ENCODE measurements at regions not wholly inside any gene's neighbourhood (a gene's known extent, or its start where the extent isn't known, plus 50 kb on each side); places are given as distances from the start of the nearest gene placed in this dataset.

GRCh38 chr9:120040896-120041295 lies 539.1 kb downstream of the CDK5RAP2 start:
- peaks cover 0 to 9% (median 0%) of the 10 kb centered on the region in 7 donors for H3K9me3 Mint-ChIP-seq
- H3K79me2 ChIP-seq (ENCODE audit: insufficient read depth, low read length), result no peaks in the 10 kb centered on the region
- H3K4me1 ChIP-seq (ENCODE audit: control insufficient read depth in 1 of 2, insufficient read depth in 2 of 2, low read length in 2 of 2), result no peaks in the 10 kb centered on the region
- no peak overlapping the region for H3K9ac ChIP-seq (ENCODE audit: insufficient read depth, low read length, poor library complexity, severe bottlenecking)
- no peaks in the 10 kb centered on the region for H3K36me3 Mint-ChIP-seq
- H3K27me3 Mint-ChIP-seq (ENCODE audit: low read depth in 3 of 3), result peaks cover 0 to 2% (median 0%) of the 10 kb centered on the region in 3 donors
- no peaks in the 10 kb centered on the region for H3K36me3 ChIP-seq (replicated peaks in 1 of 2; ENCODE audit: control insufficient read depth in 1 of 2, insufficient read depth in 2 of 2, low read length in 2 of 2)
- no peaks in the 10 kb centered on the region for H3K4me1 Mint-ChIP-seq
- no peaks in the 10 kb centered on the region for H3K27me3 ChIP-seq (ENCODE audit: control insufficient read depth in 2 of 2, insufficient read depth in 2 of 2, low read length in 2 of 2)
- no peak for DNase-seq
- no peak overlapping the region for H3K27ac Mint-ChIP-seq
- H3K4me2 ChIP-seq (replicated peaks; ENCODE audit: extremely low read depth, low read length, poor library complexity, severe bottlenecking), result no peak overlapping the region
- no peaks in the 10 kb centered on the region for H3K9me3 ChIP-seq (replicated peaks in 1 of 2; ENCODE audit: control insufficient read depth in 1 of 2, insufficient read depth in 1 of 2, low read length in 2 of 2)
- no peak overlapping the region for H3K4me3 ChIP-seq (replicated peaks in 1 of 3; ENCODE audit: low read depth in 2 of 3, low read length in 3 of 3)
- no peak overlapping the region for H3K27ac ChIP-seq (ENCODE audit: low read depth in 1 of 2, low read length in 2 of 2)
- TF ChIP-seq CTCF (IDR thresholded peaks at IDR 0.05), result no peak
- no CpG with 5 or more reads among the region's 4 CpGs for WGBS (ENCODE audit: insufficient coverage)
- H3K4me3 Mint-ChIP-seq, result no peak overlapping the region
- intact Hi-C loops (cut with micrococcal nuclease), result no loop called here
- H4K20me1 ChIP-seq (ENCODE audit: insufficient read depth, low read length), result no peaks in the 10 kb centered on the region
- H2AFZ ChIP-seq (ENCODE audit: insufficient read depth, low read depth, low read length, poor library complexity, severe bottlenecking), result no peak overlapping the region

GRCh38 chr9:120038342-120038741 lies 541.6 kb downstream of the CDK5RAP2 start:
- no peak for DNase-seq
- H3K9me3 ChIP-seq (replicated peaks in 1 of 2; ENCODE audit: control insufficient read depth in 1 of 2, insufficient read depth in 1 of 2, low read length in 2 of 2), result no peaks in the 10 kb centered on the region
- no peak overlapping the region for H3K9ac ChIP-seq (ENCODE audit: insufficient read depth, low read length, poor library complexity, severe bottlenecking)
- H3K27ac ChIP-seq (ENCODE audit: low read depth in 1 of 2, low read length in 2 of 2), result no peak overlapping the region
- intact Hi-C loops (cut with micrococcal nuclease), result no loop called here
- Mint-ChIP-seq H3K27me3 (ENCODE audit: low read depth in 3 of 3) (no peaks in the 10 kb centered on the region), H3K4me3 (no peak overlapping the region), H3K36me3 (no peaks in the 10 kb centered on the region), H3K27ac (no peak overlapping the region), H3K9me3 (peaks cover 0 to 12% (median 0%) of the 10 kb centered on the region in 7 donors), H3K4me1 (no peaks in the 10 kb centered on the region)
- no peak overlapping the region for H3K4me3 ChIP-seq (replicated peaks in 1 of 3; ENCODE audit: low read depth in 2 of 3, low read length in 3 of 3)
- H3K36me3 ChIP-seq (replicated peaks in 1 of 2; ENCODE audit: control insufficient read depth in 1 of 2, insufficient read depth in 2 of 2, low read length in 2 of 2), result no peaks in the 10 kb centered on the region
- TF ChIP-seq CTCF (IDR thresholded peaks at IDR 0.05), result no peak
- no peak overlapping the region for H3K4me2 ChIP-seq (replicated peaks; ENCODE audit: extremely low read depth, low read length, poor library complexity, severe bottlenecking)
- H3K79me2 ChIP-seq (ENCODE audit: insufficient read depth, low read length), result no peaks in the 10 kb centered on the region
- no peaks in the 10 kb centered on the region for H3K27me3 ChIP-seq (ENCODE audit: control insufficient read depth in 2 of 2, insufficient read depth in 2 of 2, low read length in 2 of 2)
- H2AFZ ChIP-seq (ENCODE audit: insufficient read depth, low read depth, low read length, poor library complexity, severe bottlenecking), result no peak overlapping the region
- no peaks in the 10 kb centered on the region for H4K20me1 ChIP-seq (ENCODE audit: insufficient read depth, low read length)
- H3K4me1 ChIP-seq (ENCODE audit: control insufficient read depth in 1 of 2, insufficient read depth in 2 of 2, low read length in 2 of 2), result no peaks in the 10 kb centered on the region
- 72% methylated on average over 2 of the region's 4 CpGs for WGBS (ENCODE audit: insufficient coverage)

Measured in CD14-positive monocyte (primary cell).